Chondrocyte (in vitro differentiated cells): ENCODE measurements at regions not wholly inside any gene's neighbourhood (a gene's known extent, or its start where the extent isn't known, plus 50 kb on each side); places are given as distances from the start of the nearest gene placed in this dataset.

Experiments used
- DNase-seq: peaks from one replicate; pipeline ENCODE4 v3.0.0; 2021; ENCODE audit warnings: mixed read lengths, low spot score
- H3K27ac Mint-ChIP-seq: one replicate; pipeline ENCODE4 v1.8.0; 2021; ENCODE audit warnings: mild to moderate bottlenecking, moderate library complexity, mixed read lengths; ENCODE audit not compliant: unreplicated experiment
- H3K27me3 Mint-ChIP-seq: 2 replicates; pipeline ENCODE4 v1.8.0; 2021; ENCODE audit warnings: low read depth, mixed read lengths
- H3K36me3 Mint-ChIP-seq: 2 replicates; pipeline ENCODE4 v1.8.0; 2021; ENCODE audit warnings: low read depth, mixed read lengths
- H3K4me1 Mint-ChIP-seq: 2 replicates; pipeline ENCODE4 v1.8.0; 2021; ENCODE audit warnings: low read depth, mild to moderate bottlenecking, mixed read lengths
- H3K4me3 Mint-ChIP-seq: one replicate; pipeline ENCODE4 v1.8.0; 2021; ENCODE audit warnings: mild to moderate bottlenecking, moderate library complexity, mixed read lengths; ENCODE audit not compliant: unreplicated experiment
- H3K9me3 Mint-ChIP-seq: 2 replicates; pipeline ENCODE4 v1.8.0; 2021; ENCODE audit warnings: low read depth, mixed read lengths
- TF ChIP-seq, protein P1 (sequence below): fragments of 200-600 bp; sonication (generic); IDR thresholded peaks from 2 replicates; pipeline ENCODE4 v1.5.0; 2021; ENCODE audit warnings: antibody characterized with exemption, mild to moderate bottlenecking, moderate library complexity

DNA sequence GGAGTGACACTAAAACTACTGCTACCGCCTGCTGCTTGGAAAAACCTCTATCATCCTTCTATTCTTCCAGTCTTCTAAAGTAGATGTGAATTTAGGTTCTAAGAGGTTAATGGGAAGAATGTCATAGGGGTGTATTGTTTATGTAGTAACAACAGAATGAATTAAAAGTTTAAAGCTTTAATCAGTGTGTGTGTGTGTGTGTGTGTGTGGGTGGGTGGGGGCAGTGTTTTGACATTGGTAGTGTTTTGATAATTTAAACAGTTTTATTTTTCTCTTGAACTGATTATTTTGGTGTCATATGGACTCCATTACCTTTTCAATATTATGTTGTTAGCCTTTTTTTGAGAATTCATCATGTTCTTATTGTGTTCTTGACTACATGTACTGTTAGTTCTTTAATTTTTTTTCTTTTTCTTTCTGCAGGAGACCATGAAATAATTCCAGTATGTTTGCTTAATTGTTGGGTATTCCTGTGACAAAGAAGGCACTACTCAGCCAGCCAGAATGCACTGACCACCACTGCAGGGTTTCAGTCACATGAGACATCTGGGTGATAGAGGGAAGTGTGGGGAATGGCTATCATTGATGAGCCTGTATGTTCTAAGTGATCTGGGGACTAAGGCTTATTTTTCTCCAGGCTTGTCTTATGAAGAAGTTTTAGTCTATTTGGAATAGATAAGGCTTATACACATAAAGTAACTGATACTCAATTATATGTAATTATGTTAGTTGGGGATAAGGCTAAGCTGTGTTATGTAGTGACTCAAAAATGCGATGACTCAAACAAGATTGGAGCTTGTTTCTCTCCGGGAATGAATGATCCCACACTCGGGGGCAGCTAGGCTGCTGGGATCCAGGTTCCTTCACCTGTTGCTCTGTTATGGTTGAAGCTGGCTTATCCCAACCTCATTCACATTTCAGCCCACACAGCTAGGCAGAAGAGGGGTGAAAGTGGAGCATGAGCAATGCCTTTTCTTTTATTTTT lies 50.2 kb upstream of the ACTBL2 start:
- Mint-ChIP-seq H3K9me3 (no peaks in the 10 kb centered on the region), H3K27ac (no peak overlapping the region), H3K4me3 (no peak overlapping the region), H3K27me3 (no peaks in the 10 kb centered on the region), H3K36me3 (no peaks in the 10 kb centered on the region), H3K4me1 (peaks cover 7% of the 10 kb centered on the region)
- no peak for DNase-seq
- TF ChIP-seq, protein P1, sequence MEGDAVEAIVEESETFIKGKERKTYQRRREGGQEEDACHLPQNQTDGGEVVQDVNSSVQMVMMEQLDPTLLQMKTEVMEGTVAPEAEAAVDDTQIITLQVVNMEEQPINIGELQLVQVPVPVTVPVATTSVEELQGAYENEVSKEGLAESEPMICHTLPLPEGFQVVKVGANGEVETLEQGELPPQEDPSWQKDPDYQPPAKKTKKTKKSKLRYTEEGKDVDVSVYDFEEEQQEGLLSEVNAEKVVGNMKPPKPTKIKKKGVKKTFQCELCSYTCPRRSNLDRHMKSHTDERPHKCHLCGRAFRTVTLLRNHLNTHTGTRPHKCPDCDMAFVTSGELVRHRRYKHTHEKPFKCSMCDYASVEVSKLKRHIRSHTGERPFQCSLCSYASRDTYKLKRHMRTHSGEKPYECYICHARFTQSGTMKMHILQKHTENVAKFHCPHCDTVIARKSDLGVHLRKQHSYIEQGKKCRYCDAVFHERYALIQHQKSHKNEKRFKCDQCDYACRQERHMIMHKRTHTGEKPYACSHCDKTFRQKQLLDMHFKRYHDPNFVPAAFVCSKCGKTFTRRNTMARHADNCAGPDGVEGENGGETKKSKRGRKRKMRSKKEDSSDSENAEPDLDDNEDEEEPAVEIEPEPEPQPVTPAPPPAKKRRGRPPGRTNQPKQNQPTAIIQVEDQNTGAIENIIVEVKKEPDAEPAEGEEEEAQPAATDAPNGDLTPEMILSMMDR = no peak
